ENCODE measurements at regions not wholly inside any gene's neighbourhood (a gene's known extent, or its start where the extent isn't known, plus 50 kb on each side); places are given as distances from the start of the nearest gene placed in this dataset.

GRCh38 chr13:47418206-47418920 lies 521.5 kb upstream of the HTR2A start:
- no peak for DNase-seq

DNA sequence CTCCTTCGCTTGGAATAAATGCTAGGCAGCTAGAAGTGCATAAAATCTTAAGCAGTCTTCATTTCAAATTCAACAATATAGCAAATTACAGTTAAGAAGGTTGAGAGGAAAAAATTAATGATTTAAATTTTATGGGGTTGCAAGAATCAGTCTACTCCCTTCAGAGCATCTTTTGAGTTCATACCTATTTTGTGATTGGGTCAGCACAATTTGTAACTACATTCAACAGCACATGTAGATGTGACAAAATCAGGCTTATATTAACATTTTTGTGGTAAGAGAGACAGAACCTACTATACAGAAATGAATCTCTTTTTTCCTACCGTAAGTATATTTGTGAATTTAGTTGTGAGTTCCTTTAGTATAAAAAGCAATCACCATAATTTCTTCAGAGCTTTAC lies 520.6 kb upstream of the HTR2A start:
- no peak for DNase-seq

DNA sequence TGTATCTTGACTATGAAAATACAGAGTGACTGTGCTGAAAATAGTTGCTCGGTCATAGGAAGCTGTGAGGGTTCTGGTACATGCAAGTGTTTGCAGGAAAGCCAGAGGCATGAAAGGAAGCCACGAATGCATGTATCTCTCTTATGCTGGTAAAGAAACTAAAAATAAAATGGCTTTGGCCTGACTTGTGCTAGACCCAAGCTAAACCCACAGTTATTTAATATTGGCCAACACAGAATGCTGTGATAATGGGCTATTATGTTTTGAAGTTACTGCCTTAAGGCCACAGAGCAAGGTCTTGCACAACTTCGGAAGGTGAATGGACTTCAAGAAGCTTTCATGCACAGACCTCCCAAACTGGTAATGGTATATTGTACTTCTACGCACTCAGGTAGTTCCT lies 518.2 kb upstream of the HTR2A start:
- no peak for DNase-seq

DNA sequence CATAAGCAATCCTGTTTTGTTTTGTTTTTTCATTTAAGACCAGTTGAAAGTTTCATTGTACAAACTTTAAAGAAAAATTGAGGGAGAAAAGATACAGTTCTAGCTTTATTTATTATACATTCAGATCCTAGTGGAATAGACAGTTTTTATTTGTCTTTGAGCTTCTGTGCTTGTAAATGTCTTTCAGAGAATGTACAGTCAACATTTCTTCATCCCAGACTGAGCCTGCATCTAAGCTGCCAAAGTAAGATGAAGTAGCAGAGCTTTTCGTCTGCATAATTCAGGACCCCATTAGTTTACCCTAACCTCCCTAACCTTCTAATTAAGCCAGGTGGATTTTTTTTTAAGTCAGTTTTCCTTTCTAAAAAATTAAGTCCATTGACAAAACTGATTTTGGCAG lies 516.7 kb upstream of the HTR2A start:
- DNase-seq = no peak

GRCh38 chr13:47413112-47413511 lies 516.3 kb upstream of the HTR2A start:
- DNase-seq = no peak

GRCh38 chr13:47409778-47410177 lies 512.9 kb upstream of the HTR2A start:
- no peak for DNase-seq

DNA sequence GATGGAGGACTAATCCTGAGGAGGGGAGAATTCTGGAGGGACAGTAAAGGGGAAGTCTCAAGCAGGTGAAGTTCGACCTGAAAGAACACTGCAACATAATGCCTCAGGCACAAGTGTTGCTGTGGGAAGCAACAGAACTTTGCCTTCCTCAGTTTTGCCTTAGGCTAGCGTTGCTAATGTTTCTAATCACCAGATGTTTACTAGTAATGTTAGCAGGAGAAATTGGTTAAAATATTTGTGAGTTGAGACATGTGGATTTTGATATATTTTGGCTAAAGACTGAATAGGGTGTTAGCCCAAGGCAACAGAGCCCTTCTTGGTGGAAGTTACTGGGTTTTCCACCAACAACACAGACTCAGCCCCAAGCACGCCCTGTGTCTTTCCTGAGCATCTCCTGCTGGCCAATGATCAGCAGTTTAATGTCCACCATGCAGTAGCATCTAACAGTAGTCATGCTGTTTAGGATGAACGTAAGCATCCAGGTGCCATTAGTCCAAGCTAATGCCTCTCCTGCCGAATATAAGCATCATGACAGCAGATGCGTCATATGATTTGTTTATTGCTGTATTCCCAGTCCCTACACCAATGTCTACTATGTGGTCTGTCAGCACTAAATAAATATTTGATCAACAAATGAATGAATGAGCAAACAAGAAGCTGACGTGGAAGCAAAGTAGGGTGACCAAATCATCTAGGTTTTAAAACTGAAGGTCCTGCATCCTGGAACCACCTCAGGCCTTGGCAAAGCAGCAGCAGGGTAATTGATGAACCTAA lies 511.9 kb upstream of the HTR2A start:
- no peak for DNase-seq

GRCh38 chr13:47407808-47408207 lies 511.0 kb upstream of the HTR2A start:
- DNase-seq = no peak

- DNase-seq = no peak
Measured at GRCh38 chr13:47399599-47399998, 502.7 kb upstream of the HTR2A start.

GRCh38 chr13:47397739-47398138 lies 500.9 kb upstream of the HTR2A start:
- no peak for DNase-seq

- DNase-seq = no peak
Measured at GRCh38 chr13:47396915-47397314, 500.1 kb upstream of the HTR2A start.

- no peak for DNase-seq
Measured at GRCh38 chr13:47374741-47375140, 477.9 kb upstream of the HTR2A start.

DNA sequence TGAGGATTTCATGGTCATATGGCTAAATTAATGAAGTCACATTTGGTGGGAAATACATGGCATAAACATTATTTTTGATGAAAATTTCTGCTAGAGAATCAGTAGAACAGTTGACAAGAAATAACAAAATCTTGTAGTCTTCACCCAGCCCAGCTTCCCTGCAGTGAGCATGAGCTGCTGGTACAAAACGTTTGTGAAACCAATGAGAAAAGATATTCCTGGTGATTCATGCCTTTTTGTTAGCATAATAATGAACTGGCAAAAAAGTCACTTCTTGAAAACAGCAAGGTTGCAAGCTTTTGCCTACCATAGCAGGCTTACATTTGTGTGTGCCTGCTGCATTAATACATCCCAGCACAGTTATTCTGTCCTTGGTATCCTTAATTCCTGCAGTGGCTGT lies 475.9 kb upstream of the HTR2A start:
- DNase-seq = no peak

- DNase-seq = no peak
Measured at GRCh38 chr13:47351798-47352197, 454.9 kb upstream of the HTR2A start.

DNA sequence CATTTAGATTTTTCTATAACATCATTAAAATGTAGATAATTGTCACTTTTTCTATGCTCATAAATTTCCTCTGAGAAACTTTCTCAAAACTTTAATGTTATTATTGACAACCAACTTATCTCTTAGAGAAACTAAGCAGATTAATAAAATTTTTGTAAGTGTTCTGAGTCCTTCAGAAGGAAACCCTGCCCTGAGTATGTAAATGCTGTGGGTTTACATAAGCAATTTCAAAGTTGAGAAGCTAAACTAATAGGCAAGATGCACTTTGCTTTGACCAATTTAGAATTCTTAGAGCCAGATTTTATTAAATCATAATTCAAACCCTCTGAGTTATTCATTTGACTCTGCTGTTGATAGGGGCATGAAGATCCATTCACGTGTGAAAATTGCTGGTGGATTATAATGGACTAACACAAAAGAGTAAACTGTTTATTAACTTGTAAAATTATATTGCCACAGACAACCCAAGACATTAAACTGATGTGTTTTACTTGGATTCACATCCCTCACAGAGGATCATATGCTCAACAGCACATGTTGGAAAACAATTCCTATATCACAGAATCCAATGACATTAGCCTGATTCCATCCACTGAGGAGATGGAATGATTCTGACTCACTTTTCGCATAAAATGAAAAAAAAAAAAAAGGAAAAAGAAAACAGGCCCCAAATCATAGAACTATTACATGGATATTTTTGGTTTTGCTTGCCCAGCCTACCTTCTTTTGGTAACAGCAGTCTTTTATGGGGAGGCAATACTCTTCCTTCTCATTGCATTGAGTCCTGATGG lies 453.7 kb upstream of the HTR2A start:
- no peak for DNase-seq

- DNase-seq = no peak
Measured at GRCh38 chr13:47349211-47349610, 452.4 kb upstream of the HTR2A start.

- DNase-seq = no peak
Measured at GRCh38 chr13:47337781-47338507, 441.1 kb upstream of the HTR2A start.

GRCh38 chr13:47334173-47334572 lies 437.3 kb upstream of the HTR2A start:
- no peak for DNase-seq

- no peak for DNase-seq
Measured at GRCh38 chr13:47332149-47332548, 435.3 kb upstream of the HTR2A start.

DNA sequence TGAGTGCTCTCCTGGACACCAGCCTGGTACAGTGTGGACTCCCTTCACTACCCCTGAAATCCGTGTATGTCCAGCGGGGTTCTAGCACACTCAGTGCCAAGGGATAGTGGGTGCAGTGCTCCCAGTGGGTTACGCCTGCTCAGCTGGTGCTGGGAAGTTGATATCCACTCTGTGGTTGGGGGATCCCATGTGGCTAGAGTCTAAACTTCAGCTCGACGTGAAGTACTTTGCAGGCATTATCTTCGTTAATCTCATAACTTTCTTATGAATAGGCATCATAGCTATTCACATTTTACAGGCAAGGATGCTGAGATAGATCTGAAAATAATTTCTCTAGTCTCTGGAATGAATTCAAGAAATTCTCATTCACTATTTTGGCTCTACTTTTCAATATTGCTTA lies 433.2 kb upstream of the HTR2A start:
- DNase-seq = no peak

DNA sequence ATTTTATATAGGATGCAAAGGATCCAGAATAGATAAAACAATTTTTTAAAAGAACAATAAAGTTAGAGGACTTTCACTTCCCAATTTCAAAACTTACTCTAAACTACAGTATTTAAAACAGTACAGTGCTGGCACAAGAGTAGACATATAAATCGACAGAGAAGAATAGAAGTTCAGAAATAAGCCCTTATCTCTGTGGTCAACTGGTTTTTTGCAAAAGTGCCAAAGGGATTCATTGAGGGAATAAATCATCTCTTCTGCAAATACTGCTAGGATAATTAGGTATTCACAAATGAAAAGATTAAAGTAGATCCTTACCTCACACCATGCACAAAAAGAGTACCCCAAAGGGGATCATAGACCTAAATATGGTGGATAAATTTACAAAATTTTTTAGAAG lies 431.0 kb upstream of the HTR2A start:
- no peak for DNase-seq

GRCh38 chr13:47326061-47326460 lies 429.2 kb upstream of the HTR2A start:
- DNase-seq = no peak

DNA sequence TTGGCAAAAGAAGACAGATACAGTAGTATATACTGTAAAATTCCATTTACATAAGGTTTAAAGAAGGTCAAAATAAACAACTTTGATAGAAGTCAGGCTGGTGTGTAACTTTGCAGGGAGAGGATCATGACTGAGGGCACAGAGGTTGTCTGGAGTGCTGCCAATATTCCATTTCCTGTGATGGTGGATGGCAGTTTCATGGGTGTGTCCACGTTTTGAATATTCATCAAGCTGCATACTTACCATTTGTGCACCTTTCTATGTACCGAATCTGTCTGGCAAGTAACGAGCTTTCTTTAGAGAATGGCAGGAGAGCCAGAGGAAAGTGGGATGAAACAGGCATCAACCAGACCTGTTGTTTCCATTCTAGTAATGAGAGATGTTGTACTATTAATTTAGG lies 420.5 kb upstream of the HTR2A start:
- DNase-seq = no peak
